Hepatocyte (in vitro differentiated cells): ENCODE measurements at regions not wholly inside any gene's neighbourhood (a gene's known extent, or its start where the extent isn't known, plus 50 kb on each side); places are given as distances from the start of the nearest gene placed in this dataset.

Experiments
- DNase-seq: peaks from one replicate; pipeline ENCODE4 v3.0.0-alpha.2; 2016; ENCODE audit warnings: low spot score
- H2AFZ ChIP-seq: fragments of 200-600 bp; sonication (generic); 2 replicates; pipeline ENCODE4 v1.6.0; 2016; ENCODE audit warnings: antibody characterized with exemption, mild to moderate bottlenecking
- H3K27ac ChIP-seq: fragments of 200-600 bp; sonication (generic); 2 replicates; pipeline ENCODE4 v1.5.1; 2016; ENCODE audit warnings: mild to moderate bottlenecking
- H3K27me3 ChIP-seq: fragments of 200-600 bp; sonication (generic); 2 replicates; pipeline ENCODE4 v1.6.1; 2016
- H3K36me3 ChIP-seq: fragments of 200-600 bp; sonication (generic); replicated peaks from 2 replicates; pipeline ENCODE4 v1.5.1; 2016; ENCODE audit warnings: low read depth; ENCODE audit not compliant: insufficient read depth
- H3K4me1 ChIP-seq: fragments of 200-600 bp; sonication (generic); 2 replicates; pipeline ENCODE4 v1.5.1; 2016; ENCODE audit warnings: mild to moderate bottlenecking, moderate library complexity; ENCODE audit not compliant: insufficient read depth
- H3K4me2 ChIP-seq: fragments of 200-600 bp; sonication (generic); 2 replicates; pipeline ENCODE4 v1.6.0; 2016
- H3K4me3 ChIP-seq: fragments of 200-600 bp; sonication (generic); 2 replicates; pipeline ENCODE4 v1.5.1; 2016; ENCODE audit warnings: mild to moderate bottlenecking
- H3K79me2 ChIP-seq: fragments of 200-600 bp; sonication (generic); 2 replicates; pipeline ENCODE4 v1.6.0; 2017; ENCODE audit warnings: mild to moderate bottlenecking
- H3K9me2 ChIP-seq: fragments of 200-600 bp; sonication (generic); replicated peaks from 2 replicates; pipeline ENCODE4 v1.6.0; 2017; ENCODE audit warnings: mild to moderate bottlenecking; ENCODE audit not compliant: insufficient read depth
- H3K9me3 ChIP-seq: fragments of 200-600 bp; sonication (generic); 2 replicates; pipeline ENCODE4 v1.5.1; 2016; ENCODE audit warnings: low read depth, mild to moderate bottlenecking
- H4K20me1 ChIP-seq: fragments of 200-600 bp; sonication (generic); 2 replicates; pipeline ENCODE4 v1.6.0; 2016; ENCODE audit warnings: mild to moderate bottlenecking; ENCODE audit not compliant: insufficient read depth, poor library complexity, severe bottlenecking
- EZH2 ChIP-seq: fragments of 200-600 bp; sonication (generic); IDR thresholded peaks from 2 replicates; pipeline ENCODE4 v1.6.1; 2016; ENCODE audit warnings: antibody characterized with exemption, mild to moderate bottlenecking, borderline replicate concordance
- EZH2phosphoT487 ChIP-seq: fragments of 200-600 bp; sonication (generic); IDR thresholded peaks from one replicate; pipeline ENCODE4 v1.6.1; 2018; ENCODE audit warnings: antibody characterized with exemption, mild to moderate bottlenecking, low read depth, moderate library complexity; ENCODE audit not compliant: unreplicated experiment, severe bottlenecking
- WGBS: methylation state at CpG from one replicate; pipeline ENCODE4 v1.1.6; 2016; ENCODE audit warnings: low lambda C conversion rate; ENCODE audit errors: missing lambda C conversion rate; 5-methylcytosine and 5-hydroxymethylcytosine counted together
- TF ChIP-seq, protein P1 (sequence below): fragments of 200-600 bp; sonication (generic); IDR thresholded peaks from 2 replicates; pipeline ENCODE4 v1.5.1; 2016; ENCODE audit warnings: antibody characterized with exemption, mild to moderate bottlenecking; ENCODE audit not compliant: poor library complexity

- H3K4me1 ChIP-seq, result peaks cover 11% of the 10 kb centered on the region
- no peaks in the 10 kb centered on the region for H3K9me2 ChIP-seq
- H3K4me2 ChIP-seq, result no peak overlapping the region
- no peaks in the 10 kb centered on the region for H3K36me3 ChIP-seq
- H2AFZ ChIP-seq, result no peak overlapping the region
- TF ChIP-seq EZH2phosphoT487, result no peak
- TF ChIP-seq, protein P1, sequence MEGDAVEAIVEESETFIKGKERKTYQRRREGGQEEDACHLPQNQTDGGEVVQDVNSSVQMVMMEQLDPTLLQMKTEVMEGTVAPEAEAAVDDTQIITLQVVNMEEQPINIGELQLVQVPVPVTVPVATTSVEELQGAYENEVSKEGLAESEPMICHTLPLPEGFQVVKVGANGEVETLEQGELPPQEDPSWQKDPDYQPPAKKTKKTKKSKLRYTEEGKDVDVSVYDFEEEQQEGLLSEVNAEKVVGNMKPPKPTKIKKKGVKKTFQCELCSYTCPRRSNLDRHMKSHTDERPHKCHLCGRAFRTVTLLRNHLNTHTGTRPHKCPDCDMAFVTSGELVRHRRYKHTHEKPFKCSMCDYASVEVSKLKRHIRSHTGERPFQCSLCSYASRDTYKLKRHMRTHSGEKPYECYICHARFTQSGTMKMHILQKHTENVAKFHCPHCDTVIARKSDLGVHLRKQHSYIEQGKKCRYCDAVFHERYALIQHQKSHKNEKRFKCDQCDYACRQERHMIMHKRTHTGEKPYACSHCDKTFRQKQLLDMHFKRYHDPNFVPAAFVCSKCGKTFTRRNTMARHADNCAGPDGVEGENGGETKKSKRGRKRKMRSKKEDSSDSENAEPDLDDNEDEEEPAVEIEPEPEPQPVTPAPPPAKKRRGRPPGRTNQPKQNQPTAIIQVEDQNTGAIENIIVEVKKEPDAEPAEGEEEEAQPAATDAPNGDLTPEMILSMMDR, result no peak
- TF ChIP-seq EZH2, result no peak
- no peak overlapping the region for H3K27ac ChIP-seq
- no peaks in the 10 kb centered on the region for H3K9me3 ChIP-seq
- H3K4me3 ChIP-seq, result no peak overlapping the region
- no peak for DNase-seq
- no peaks in the 10 kb centered on the region for H4K20me1 ChIP-seq
- WGBS, result 72% methylated on average over 6 of the region's 6 CpGs
- no peaks in the 10 kb centered on the region for H3K79me2 ChIP-seq
- H3K27me3 ChIP-seq, result no peaks in the 10 kb centered on the region
Observed at GRCh38 chr6:3571250-3571681, 114.4 kb upstream of the SLC22A23 start.

- Histone ChIP-seq H3K4me3 (no peak overlapping the region), H3K9me2 (no peaks in the 10 kb centered on the region), H3K79me2 (no peaks in the 10 kb centered on the region), H4K20me1 (no peaks in the 10 kb centered on the region), H2AFZ (no peak overlapping the region), H3K27me3 (no peaks in the 10 kb centered on the region), H3K27ac (no peak overlapping the region), H3K4me2 (no peak overlapping the region), H3K36me3 (no peaks in the 10 kb centered on the region), H3K9me3 (no peaks in the 10 kb centered on the region), H3K4me1 (peaks cover 11% of the 10 kb centered on the region)
- DNase-seq, result no peak
- no peak for TF ChIP-seq EZH2phosphoT487
- TF ChIP-seq EZH2, result no peak
- TF ChIP-seq, protein P1, result no peak
- WGBS, result no CpG with 5 or more reads among the region's 1 CpG
Observed at GRCh38 chr6:3569816-3570215, 113.0 kb upstream of the SLC22A23 start.

GRCh38 chr6:3568396-3569082 lies 111.7 kb upstream of the SLC22A23 start:
- WGBS, result 53% methylated on average over 7 of the region's 7 CpGs
- Histone ChIP-seq H3K4me3 (no peak overlapping the region), H3K4me2 (no peak overlapping the region), H3K9me3 (no peaks in the 10 kb centered on the region), H3K27me3 (no peaks in the 10 kb centered on the region), H3K79me2 (no peaks in the 10 kb centered on the region), H4K20me1 (no peaks in the 10 kb centered on the region), H3K27ac (no peak overlapping the region), H2AFZ (no peak overlapping the region), H3K9me2 (no peaks in the 10 kb centered on the region), H3K36me3 (no peaks in the 10 kb centered on the region), H3K4me1 (peaks cover 11% of the 10 kb centered on the region)
- DNase-seq, result peak; percentile 22
- TF ChIP-seq, protein P1, result no peak
- TF ChIP-seq EZH2phosphoT487, result no peak
- TF ChIP-seq EZH2, result no peak
